H1 (cell line): ENCODE measurements at regions not wholly inside any gene's neighbourhood (a gene's known extent, or its start where the extent isn't known, plus 50 kb on each side); places are given as distances from the start of the nearest gene placed in this dataset.

Experiments used
- CTCF ChIA-PET: fragments of 300-600 bp; sonication (Branson Sonifier 250); formaldehyde crosslinking; loops from one replicate; lab custom pipeline; 2021; ENCODE audit not compliant: partially characterized antibody; lab: Charles Lee
- POLR2A ChIA-PET: fragments of 300-600 bp; sonication (Branson Sonifier 250); formaldehyde crosslinking; loops from one replicate; lab custom pipeline; 2021; ENCODE audit warnings: inconsistent platforms; ENCODE audit not compliant: partially characterized antibody; lab: Charles Lee
- DNase-seq, 2 experiments: peaks; one replicate each; pipeline versions ENCODE4 v3.0.0 to v3.0.0-alpha.2; 2010 to 2022; ENCODE audit warnings: low spot score in 2 of 2, low read depth in 1 of 2, mixed read lengths in 1 of 2
- FAIRE-seq: peaks from 2 replicates; lab custom pipeline; 2011; peaks lifted over from hg19 to GRCh38; lab: Jason Lieb, UNC
- H2AFZ ChIP-seq: 2 replicates; pipeline ENCODE4 v1.8.1; 2012; ENCODE audit warnings: low read length, inconsistent platforms
- H2AK5ac ChIP-seq: 2 replicates; pipeline ENCODE4 v1.6.1; 2013; ENCODE audit warnings: low read depth, low read length
- H2BK120ac ChIP-seq: replicated peaks from 2 replicates; pipeline ENCODE3; 2013; ENCODE audit warnings: low read depth, low read length, inconsistent platforms
- H2BK12ac ChIP-seq: 2 replicates; pipeline ENCODE4 v1.6.1; 2013; ENCODE audit warnings: low read depth, low read length
- H2BK15ac ChIP-seq: 2 replicates; pipeline ENCODE4 v1.6.1; 2013; ENCODE audit warnings: low read length
- H2BK20ac ChIP-seq: 2 replicates; pipeline ENCODE4 v1.6.1; 2013; ENCODE audit warnings: low read length
- H2BK5ac ChIP-seq: 2 replicates; pipeline ENCODE4 v1.6.1; 2013; ENCODE audit warnings: low read depth, low read length
- H3K14ac ChIP-seq: 2 replicates; pipeline ENCODE4 v1.6.1; 2013; ENCODE audit warnings: inconsistent platforms; ENCODE audit not compliant: insufficient read length
- H3K18ac ChIP-seq: 2 replicates; pipeline ENCODE4 v1.6.1; 2013; ENCODE audit warnings: low read length; ENCODE audit errors: extremely low read depth
- H3K23ac ChIP-seq: 2 replicates; pipeline ENCODE4 v1.6.1; 2013; ENCODE audit warnings: inconsistent platforms; ENCODE audit not compliant: insufficient read length
- H3K23me2 ChIP-seq: 2 replicates; pipeline ENCODE4 v1.6.1; 2013; ENCODE audit warnings: low read depth, low read length
- H3K27ac ChIP-seq: 2 replicates; pipeline ENCODE4 v1.6.1; 2011; ENCODE audit warnings: low read depth, low read length, inconsistent platforms
- H3K27me3 ChIP-seq, 4 experiments: replicated peaks in 1 of 4; 1 replicate in 1 of 4; 2 replicates in 3 of 4; pipeline versions ENCODE4 v1.6.1 to v1.8.1; 2011 to 2013; ENCODE audit warnings: low read length in 3 of 4, mild to moderate bottlenecking in 3 of 4, inconsistent platforms in 2 of 4, mixed read lengths in 2 of 4, moderate library complexity in 1 of 4; ENCODE audit not compliant: control insufficient read depth in 3 of 4, insufficient read depth in 3 of 4; ENCODE audit errors: extremely low read depth in 1 of 4
- H3K36me3 ChIP-seq, 4 experiments: 2 replicates each; pipeline versions ENCODE4 v1.6.1 to v1.8.1; 2011 to 2013; ENCODE audit warnings: mild to moderate bottlenecking in 4 of 4, low read length in 3 of 4, moderate library complexity in 2 of 4, control low read depth in 1 of 4, inconsistent platforms in 1 of 4; ENCODE audit not compliant: insufficient read depth in 4 of 4, control insufficient read depth in 2 of 4
- H3K4ac ChIP-seq: replicated peaks from 2 replicates; pipeline ENCODE3; 2013; ENCODE audit warnings: low read length, low read depth, mixed read lengths, inconsistent platforms; ENCODE audit not compliant: insufficient read length
- H3K4me1 ChIP-seq, 4 experiments: replicated peaks in 1 of 4; 1 replicate in 1 of 4; 2 replicates in 3 of 4; pipeline versions ENCODE4 v1.6.1 to v1.8.1; 2011 to 2013; ENCODE audit warnings: low read length in 3 of 4, inconsistent platforms in 2 of 4, mixed read lengths in 1 of 4; ENCODE audit not compliant: insufficient read depth in 4 of 4, control insufficient read depth in 3 of 4
- H3K4me2 ChIP-seq, 2 experiments: 2 replicates each; pipeline versions ENCODE4 v1.6.1 to v1.8.1; 2011 to 2013; ENCODE audit warnings: low read depth in 2 of 2, low read length in 2 of 2, control low read depth in 1 of 2, inconsistent platforms in 1 of 2, mild to moderate bottlenecking in 1 of 2; ENCODE audit not compliant: insufficient read depth in 1 of 2
- H3K4me3 ChIP-seq, 4 experiments: fragments of 200-600, 300-600 bp in 1 of 4; sonication (generic), shearing (Covaris generic), sonication (Bioruptor Twin) in 1 of 4; 2 replicates each; pipeline versions ENCODE4 v1.5.1 to v1.8.1; 2011 to 2016; ENCODE audit warnings: low read length in 4 of 4, low read depth in 3 of 4, control low read depth in 2 of 4, inconsistent platforms in 2 of 4, mild to moderate bottlenecking in 2 of 4, mixed read lengths in 1 of 4, moderate library complexity in 1 of 4; ENCODE audit not compliant: insufficient read depth in 2 of 4; ENCODE audit errors: extremely low read depth in 1 of 4
- H3K56ac ChIP-seq: replicated peaks from 2 replicates; pipeline ENCODE3; 2013; ENCODE audit warnings: low read depth, mild to moderate bottlenecking, mixed read lengths, low read length, inconsistent platforms; ENCODE audit not compliant: insufficient read length
- H3K79me1 ChIP-seq: 2 replicates; pipeline ENCODE4 v1.6.1; 2013; ENCODE audit warnings: low read depth, low read length, control low read depth
- H3K79me2 ChIP-seq, 2 experiments: 2 replicates each; pipeline versions ENCODE4 v1.6.1 to v1.8.1; 2012 to 2013; ENCODE audit warnings: low read length in 2 of 2, mild to moderate bottlenecking in 2 of 2, inconsistent platforms in 1 of 2; ENCODE audit not compliant: insufficient read depth in 2 of 2, control insufficient read depth in 1 of 2
- H3K9ac ChIP-seq, 4 experiments: replicated peaks in 1 of 4; 1 replicate in 1 of 4; 2 replicates in 3 of 4; pipeline versions ENCODE4 v1.6.1 to v1.8.1; 2011 to 2013; ENCODE audit warnings: low read depth in 3 of 4, low read length in 3 of 4, control low read depth in 2 of 4, mild to moderate bottlenecking in 2 of 4, moderate library complexity in 2 of 4, inconsistent platforms in 1 of 4; ENCODE audit errors: extremely low read depth in 1 of 4
- H3K9me3 ChIP-seq, 2 experiments: 2 replicates each; pipeline versions ENCODE4 v1.6.1 to v1.8.1; 2012 to 2013; ENCODE audit warnings: mild to moderate bottlenecking in 2 of 2, moderate library complexity in 2 of 2, control low read depth in 1 of 2, inconsistent platforms in 1 of 2, low read depth in 1 of 2, low read length in 1 of 2, mixed read lengths in 1 of 2; ENCODE audit not compliant: insufficient read depth in 2 of 2
- H4K20me1 ChIP-seq, 2 experiments: replicated peaks in 1 of 2; 2 replicates each; pipeline versions ENCODE3 to v1.8.1; 2011 to 2013; ENCODE audit warnings: inconsistent platforms in 2 of 2, low read length in 2 of 2, mild to moderate bottlenecking in 1 of 2; ENCODE audit not compliant: insufficient read depth in 2 of 2, control insufficient read depth in 1 of 2
- H4K5ac ChIP-seq: 2 replicates; pipeline ENCODE4 v1.6.1; 2013; ENCODE audit warnings: low read length, low read depth, mixed read lengths, inconsistent platforms; ENCODE audit not compliant: insufficient read length
- H4K8ac ChIP-seq: 2 replicates; pipeline ENCODE4 v1.8.0; 2013; ENCODE audit warnings: mild to moderate bottlenecking, moderate library complexity, low read length, inconsistent platforms; ENCODE audit not compliant: insufficient read depth; ENCODE audit errors: extremely low read depth
- H4K91ac ChIP-seq: replicated peaks from 2 replicates; pipeline ENCODE3; 2013; ENCODE audit warnings: low read length, mixed read lengths, inconsistent platforms; ENCODE audit not compliant: insufficient read length
- KDM1A ChIP-seq: fragments of 200-600, 300-600 bp; sonication (generic); IDR thresholded peaks from 2 replicates; pipeline ENCODE4 v1.7.1; 2016; ENCODE audit warnings: mild to moderate bottlenecking, low read length, borderline replicate concordance
- KDM4A ChIP-seq: IDR thresholded peaks from one replicate; pipeline ENCODE4 v1.7.1; 2012; ENCODE audit warnings: low read depth, mild to moderate bottlenecking, moderate library complexity, low read length, inconsistent platforms; ENCODE audit not compliant: severe bottlenecking
- NRF1 ChIP-seq: IDR thresholded peaks from 2 replicates; pipeline ENCODE4 v1.6.1; 2011; ENCODE audit warnings: mild to moderate bottlenecking, low read depth, low read length, improper control_type of control experiment
- WGBS, 2 experiments: shearing (Covaris generic) in 1 of 2; methylation state at CpG; one replicate each; pipeline versions ENCODE4 v1.1.6 to v1.1.7; 2013 to 2015; ENCODE audit warnings: low lambda C conversion rate in 2 of 2, mixed read lengths in 2 of 2, inconsistent platforms in 1 of 2, low coverage in 1 of 2, missing lambda C conversion rate in 1 of 2; ENCODE audit not compliant: insufficient replicate concordance in 2 of 2, insufficient coverage in 1 of 2, insufficient read length in 1 of 2; ENCODE audit errors: extremely low coverage in 1 of 2, missing lambda C conversion rate in 1 of 2; 5-methylcytosine and 5-hydroxymethylcytosine counted together
- TF ChIP-seq, protein P1 (sequence below): IDR thresholded peaks from 2 replicates; pipeline ENCODE4 v1.6.1; 2012; ENCODE audit warnings: low read length, inconsistent platforms

GRCh38 chr7:17645500-17645899 is 294.8 kb downstream of the SNX13 start:
- no peaks in the 10 kb centered on the region for H3K23me2 ChIP-seq
- DNase-seq (no peak), FAIRE-seq (no peak)
- H3K79me1 ChIP-seq: no peaks in the 10 kb centered on the region
- H4K8ac ChIP-seq: no peak overlapping the region
- H3K27me3 ChIP-seq: no peaks in the 10 kb centered on the region
- H3K9ac ChIP-seq: no peak overlapping the region
- H3K14ac ChIP-seq: no peak overlapping the region
- POLR2A ChIA-PET: no interaction called here
- H3K4me3 ChIP-seq: no peak overlapping the region
- H3K18ac ChIP-seq: no peak overlapping the region
- no peak overlapping the region for H4K91ac ChIP-seq
- no peaks in the 10 kb centered on the region for H3K79me2 ChIP-seq
- peaks cover 0 to 3% of the 10 kb centered on the region in 2 experiments; a peak in 1 of 4 replicates for H3K9me3 ChIP-seq
- WGBS, 2 experiments: 100% methylated on average over 1 of the region's 1 CpG; no CpG with 5 or more reads in 1 of the 2 experiments
- no peak overlapping the region for H4K5ac ChIP-seq
- peaks cover 0 to 5% (median 0%) of the 10 kb centered on the region in 4 experiments; a peak in 1 of 7 replicates for H3K4me1 ChIP-seq
- no peak overlapping the region for H2BK20ac ChIP-seq
- no peak overlapping the region for H3K56ac ChIP-seq
- no peaks in the 10 kb centered on the region for H4K20me1 ChIP-seq
- no peak overlapping the region for H2AK5ac ChIP-seq
- H3K23ac ChIP-seq: no peak overlapping the region
- TF ChIP-seq KDM1A: no peak
- TF ChIP-seq NRF1: no peak
- TF ChIP-seq, protein P1, sequence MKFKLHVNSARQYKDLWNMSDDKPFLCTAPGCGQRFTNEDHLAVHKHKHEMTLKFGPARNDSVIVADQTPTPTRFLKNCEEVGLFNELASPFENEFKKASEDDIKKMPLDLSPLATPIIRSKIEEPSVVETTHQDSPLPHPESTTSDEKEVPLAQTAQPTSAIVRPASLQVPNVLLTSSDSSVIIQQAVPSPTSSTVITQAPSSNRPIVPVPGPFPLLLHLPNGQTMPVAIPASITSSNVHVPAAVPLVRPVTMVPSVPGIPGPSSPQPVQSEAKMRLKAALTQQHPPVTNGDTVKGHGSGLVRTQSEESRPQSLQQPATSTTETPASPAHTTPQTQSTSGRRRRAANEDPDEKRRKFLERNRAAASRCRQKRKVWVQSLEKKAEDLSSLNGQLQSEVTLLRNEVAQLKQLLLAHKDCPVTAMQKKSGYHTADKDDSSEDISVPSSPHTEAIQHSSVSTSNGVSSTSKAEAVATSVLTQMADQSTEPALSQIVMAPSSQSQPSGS: no peak
- no peak for TF ChIP-seq KDM4A
- no peak overlapping the region for H3K4me2 ChIP-seq
- H2AFZ ChIP-seq: no peak overlapping the region
- no peak overlapping the region for H3K4ac ChIP-seq
- no peak overlapping the region for H2BK5ac ChIP-seq
- H2BK15ac ChIP-seq: no peak overlapping the region
- H2BK120ac ChIP-seq: no peak overlapping the region
- CTCF ChIA-PET: interaction anchor here (1.0 to 1.4 kb wide), 2 partner anchors 124 to 343 kb away, joined by 4 read pairs; no protein-coding TSS in a partner anchor
- no peaks in the 10 kb centered on the region for H3K36me3 ChIP-seq
- no peak overlapping the region for H3K27ac ChIP-seq
- no peak overlapping the region for H2BK12ac ChIP-seq
